ENCODE measurements at regions not wholly inside any gene's neighbourhood (a gene's known extent, or its start where the extent isn't known, plus 50 kb on each side); places are given as distances from the start of the nearest gene placed in this dataset.

DNA sequence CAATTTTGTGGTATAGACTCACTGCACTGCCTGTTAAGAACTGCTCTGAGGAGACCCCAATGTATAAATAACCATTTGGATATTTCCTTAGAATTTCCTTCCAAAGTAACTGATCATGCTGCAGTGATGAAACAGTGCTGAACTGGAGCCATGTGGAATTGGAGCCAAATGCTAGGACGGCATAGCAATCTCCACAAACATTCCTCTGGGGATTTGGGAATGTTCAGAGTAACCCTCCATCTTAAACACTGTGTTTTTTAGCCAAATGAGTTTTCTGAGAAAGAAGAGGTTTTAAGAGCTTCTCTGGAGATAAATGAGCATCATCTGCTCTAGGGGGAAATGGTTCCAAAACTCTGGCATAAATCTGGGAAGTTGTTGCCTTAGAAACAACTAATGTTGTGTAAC lies 98.2 kb downstream of the OLFM4 start:
- Histone ChIP-seq H3K9ac (ENCODE audit: low read length) (no peak overlapping the region), H3K36me3 (ENCODE audit: control insufficient read depth, insufficient read depth, low read length, severe bottlenecking) (no peaks in the 10 kb centered on the region), H3K4me1 (ENCODE audit: control insufficient read depth, insufficient read depth, low read length) (peaks cover 22% of the 10 kb centered on the region), H3K27me3 (replicated peaks; ENCODE audit: control insufficient read depth, insufficient read depth, low read length) (no peaks in the 10 kb centered on the region), H3K4me3 (ENCODE audit: low read length) (no peak overlapping the region), H3K9me3 (ENCODE audit: control insufficient read depth, low read length) (no peaks in the 10 kb centered on the region)
- peak; percentile 39 for DNase-seq (ENCODE audit: low read depth)

DNA sequence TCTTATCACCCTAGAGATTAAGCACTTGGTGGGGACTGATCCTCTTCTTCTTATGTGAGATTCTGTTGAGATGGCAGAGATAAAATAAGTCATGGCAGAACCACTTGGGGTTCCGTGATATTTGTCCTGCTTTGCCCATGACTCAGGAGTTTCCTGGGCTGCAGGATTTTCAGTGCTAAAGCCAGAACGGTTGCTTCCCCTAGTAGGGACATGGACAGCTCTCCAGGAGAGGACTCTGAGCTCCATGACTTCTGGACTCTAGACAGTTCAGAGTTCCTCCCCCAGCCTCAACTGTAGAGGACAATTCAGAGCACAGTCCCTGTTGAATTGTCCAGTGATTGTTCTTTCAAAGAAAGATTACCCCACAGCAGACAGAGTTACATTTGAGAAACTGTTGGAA lies 98.8 kb downstream of the OLFM4 start:
- no peaks in the 10 kb centered on the region for H3K9me3 ChIP-seq (ENCODE audit: control insufficient read depth, low read length)
- no peaks in the 10 kb centered on the region for H3K36me3 ChIP-seq (ENCODE audit: control insufficient read depth, insufficient read depth, low read length, severe bottlenecking)
- H3K9ac ChIP-seq (ENCODE audit: low read length) = no peak overlapping the region
- DNase-seq (ENCODE audit: low read depth) = no peak
- peak overlapping the region; percentile 7 for H3K4me3 ChIP-seq (ENCODE audit: low read length)
- H3K4me1 ChIP-seq (ENCODE audit: control insufficient read depth, insufficient read depth, low read length) = peaks cover 22% of the 10 kb centered on the region
- no peaks in the 10 kb centered on the region for H3K27me3 ChIP-seq (replicated peaks; ENCODE audit: control insufficient read depth, insufficient read depth, low read length)

DNA sequence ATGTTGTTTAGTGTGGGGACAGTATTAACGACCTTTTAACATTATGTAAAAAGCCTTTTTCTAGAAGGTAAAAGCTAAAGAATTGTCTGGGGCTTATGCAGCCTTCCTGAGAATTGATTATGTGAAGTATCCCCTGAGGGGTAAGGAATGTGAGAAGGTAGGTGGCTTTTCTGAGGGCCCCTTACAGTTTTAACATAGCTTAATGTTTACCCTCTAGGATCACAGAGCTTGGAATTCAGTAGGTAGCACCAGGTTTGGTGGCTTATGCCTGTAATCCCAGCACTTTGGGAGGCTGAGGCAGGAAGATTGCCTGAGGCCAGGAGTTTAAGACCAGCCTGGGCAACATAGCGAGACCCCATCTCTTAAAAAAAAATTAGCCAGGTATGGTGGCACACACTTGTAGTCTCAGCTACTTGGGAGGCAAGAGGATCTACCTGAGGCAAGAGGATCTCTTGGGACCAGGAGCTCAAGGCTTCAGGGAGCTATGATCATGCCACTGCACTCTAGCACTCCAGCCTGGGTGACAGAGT lies 101.3 kb downstream of the OLFM4 start:
- H3K36me3 ChIP-seq (ENCODE audit: control insufficient read depth, insufficient read depth, low read length, severe bottlenecking) = no peaks in the 10 kb centered on the region
- H3K4me1 ChIP-seq (ENCODE audit: control insufficient read depth, insufficient read depth, low read length) = peaks cover 22% of the 10 kb centered on the region
- no peaks in the 10 kb centered on the region for H3K27me3 ChIP-seq (replicated peaks; ENCODE audit: control insufficient read depth, insufficient read depth, low read length)
- H3K9me3 ChIP-seq (ENCODE audit: control insufficient read depth, low read length) = no peaks in the 10 kb centered on the region
- no peak overlapping the region for H3K4me3 ChIP-seq (ENCODE audit: low read length)
- no peak for DNase-seq (ENCODE audit: low read depth)
- H3K9ac ChIP-seq (ENCODE audit: low read length) = no peak overlapping the region

DNA sequence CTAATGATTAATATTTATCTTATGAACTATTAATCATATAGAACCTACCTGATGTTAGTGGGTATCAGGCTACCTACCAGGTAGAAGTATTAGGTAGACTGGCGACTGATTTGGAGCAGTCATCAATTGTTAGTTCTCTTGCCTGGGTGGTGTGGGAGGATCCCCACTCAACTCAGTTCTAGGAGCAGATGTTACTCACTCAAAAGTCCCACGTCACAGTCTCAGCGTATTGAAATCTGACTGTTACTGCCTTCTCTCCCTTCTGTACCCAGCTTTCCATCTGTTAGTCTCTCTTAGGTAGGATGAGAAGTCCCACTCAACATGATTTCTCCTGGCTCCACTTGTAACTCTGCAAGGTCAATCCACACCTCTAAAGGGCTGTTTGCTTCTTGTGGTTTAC lies 102.7 kb downstream of the OLFM4 start:
- Histone ChIP-seq H3K9ac (ENCODE audit: low read length) (no peak overlapping the region), H3K4me3 (ENCODE audit: low read length) (no peak overlapping the region), H3K9me3 (ENCODE audit: control insufficient read depth, low read length) (no peaks in the 10 kb centered on the region), H3K27me3 (replicated peaks; ENCODE audit: control insufficient read depth, insufficient read depth, low read length) (no peaks in the 10 kb centered on the region), H3K36me3 (ENCODE audit: control insufficient read depth, insufficient read depth, low read length, severe bottlenecking) (no peaks in the 10 kb centered on the region), H3K4me1 (ENCODE audit: control insufficient read depth, insufficient read depth, low read length) (peaks cover 19% of the 10 kb centered on the region)
- DNase-seq (ENCODE audit: low read depth) = no peak

DNA sequence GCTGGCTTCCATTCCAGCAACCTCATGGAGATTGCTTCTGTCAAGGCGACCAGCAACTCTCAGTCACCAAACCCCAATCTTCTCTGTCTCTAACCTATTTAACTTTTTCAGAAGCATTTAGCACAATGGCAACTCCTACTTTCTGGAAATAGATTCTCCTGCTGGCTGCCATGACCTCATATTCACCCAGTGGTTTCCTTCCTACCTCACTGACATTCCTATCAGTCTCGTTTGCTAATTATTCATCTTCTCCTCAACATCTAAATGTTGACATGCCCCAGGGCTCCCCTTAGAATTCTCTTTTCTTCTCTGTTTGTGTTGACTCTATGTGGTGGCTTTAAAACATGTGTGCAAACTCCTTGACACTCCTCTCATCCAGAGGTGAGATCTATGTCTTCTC lies 106.7 kb downstream of the OLFM4 start:
- no peak for DNase-seq (ENCODE audit: low read depth)
- Histone ChIP-seq H3K9me3 (ENCODE audit: control insufficient read depth, low read length) (no peaks in the 10 kb centered on the region), H3K4me1 (ENCODE audit: control insufficient read depth, insufficient read depth, low read length) (peaks cover 23% of the 10 kb centered on the region), H3K36me3 (ENCODE audit: control insufficient read depth, insufficient read depth, low read length, severe bottlenecking) (no peaks in the 10 kb centered on the region), H3K9ac (ENCODE audit: low read length) (no peak overlapping the region), H3K4me3 (ENCODE audit: low read length) (no peak overlapping the region), H3K27me3 (replicated peaks; ENCODE audit: control insufficient read depth, insufficient read depth, low read length) (no peaks in the 10 kb centered on the region)

DNA sequence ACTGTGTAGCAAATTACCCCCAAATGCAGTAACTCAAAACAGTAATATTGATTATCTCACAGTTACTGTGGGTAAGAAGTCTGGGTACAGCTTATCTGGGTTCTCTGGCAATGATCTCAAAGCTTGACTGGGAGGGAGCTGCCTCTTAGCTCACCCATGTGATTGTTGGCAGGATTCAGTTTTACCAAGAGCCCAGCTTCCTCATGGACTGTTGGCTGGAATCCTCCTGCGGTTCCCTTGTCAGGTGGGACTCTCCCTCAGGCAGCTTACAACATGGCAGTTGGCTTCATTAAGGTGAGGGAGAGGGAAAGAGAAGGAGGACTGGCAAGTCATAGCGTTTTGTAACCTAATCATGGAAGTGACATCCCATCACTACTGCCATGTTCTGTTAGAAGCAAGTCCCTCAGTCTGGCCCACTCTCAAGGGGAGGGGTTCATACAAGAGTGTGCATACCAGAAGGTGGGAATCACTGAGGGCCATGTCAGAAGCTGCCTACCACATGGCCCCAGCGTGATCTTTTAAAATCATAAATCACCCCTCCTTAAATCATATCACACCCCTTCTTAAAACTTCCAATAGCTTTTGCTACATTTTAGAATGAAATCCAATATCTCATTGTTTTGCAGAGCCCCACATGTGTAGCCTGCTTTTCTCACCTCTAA lies 108.1 kb downstream of the OLFM4 start:
- H3K4me3 ChIP-seq (ENCODE audit: low read length) = no peak overlapping the region
- no peaks in the 10 kb centered on the region for H3K9me3 ChIP-seq (ENCODE audit: control insufficient read depth, low read length)
- H3K4me1 ChIP-seq (ENCODE audit: control insufficient read depth, insufficient read depth, low read length) = peaks cover 23% of the 10 kb centered on the region
- H3K27me3 ChIP-seq (replicated peaks; ENCODE audit: control insufficient read depth, insufficient read depth, low read length) = no peaks in the 10 kb centered on the region
- H3K9ac ChIP-seq (ENCODE audit: low read length) = no peak overlapping the region
- no peak for DNase-seq (ENCODE audit: low read depth)
- no peaks in the 10 kb centered on the region for H3K36me3 ChIP-seq (ENCODE audit: control insufficient read depth, insufficient read depth, low read length, severe bottlenecking)

DNA sequence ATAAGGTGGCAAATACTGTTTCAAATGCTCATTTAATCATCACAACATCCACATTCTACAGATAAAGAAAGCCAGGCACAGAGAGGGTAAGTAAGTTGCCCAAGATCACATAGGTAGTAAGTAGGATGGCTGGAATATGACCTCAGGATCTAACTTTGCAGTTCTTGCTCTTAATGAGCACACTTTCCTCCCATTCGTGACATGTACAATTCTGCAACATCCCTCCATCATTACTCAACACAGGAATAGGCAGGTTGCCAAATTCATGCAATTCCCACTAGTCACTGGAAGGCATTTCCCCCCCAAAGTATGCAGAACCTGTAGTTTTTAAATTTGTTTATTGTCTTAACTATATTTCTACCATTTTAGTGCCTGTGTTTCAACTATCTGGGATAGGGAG lies 109.2 kb downstream of the OLFM4 start:
- H3K4me1 ChIP-seq (ENCODE audit: control insufficient read depth, insufficient read depth, low read length) = peaks cover 23% of the 10 kb centered on the region
- H3K9me3 ChIP-seq (ENCODE audit: control insufficient read depth, low read length) = no peaks in the 10 kb centered on the region
- DNase-seq (ENCODE audit: low read depth) = peak; percentile 73
- H3K36me3 ChIP-seq (ENCODE audit: control insufficient read depth, insufficient read depth, low read length, severe bottlenecking) = no peaks in the 10 kb centered on the region
- peak overlapping the region; percentile 56 for H3K9ac ChIP-seq (ENCODE audit: low read length)
- H3K4me3 ChIP-seq (ENCODE audit: low read length) = peak overlapping the region; percentile 78
- no peaks in the 10 kb centered on the region for H3K27me3 ChIP-seq (replicated peaks; ENCODE audit: control insufficient read depth, insufficient read depth, low read length)

DNA sequence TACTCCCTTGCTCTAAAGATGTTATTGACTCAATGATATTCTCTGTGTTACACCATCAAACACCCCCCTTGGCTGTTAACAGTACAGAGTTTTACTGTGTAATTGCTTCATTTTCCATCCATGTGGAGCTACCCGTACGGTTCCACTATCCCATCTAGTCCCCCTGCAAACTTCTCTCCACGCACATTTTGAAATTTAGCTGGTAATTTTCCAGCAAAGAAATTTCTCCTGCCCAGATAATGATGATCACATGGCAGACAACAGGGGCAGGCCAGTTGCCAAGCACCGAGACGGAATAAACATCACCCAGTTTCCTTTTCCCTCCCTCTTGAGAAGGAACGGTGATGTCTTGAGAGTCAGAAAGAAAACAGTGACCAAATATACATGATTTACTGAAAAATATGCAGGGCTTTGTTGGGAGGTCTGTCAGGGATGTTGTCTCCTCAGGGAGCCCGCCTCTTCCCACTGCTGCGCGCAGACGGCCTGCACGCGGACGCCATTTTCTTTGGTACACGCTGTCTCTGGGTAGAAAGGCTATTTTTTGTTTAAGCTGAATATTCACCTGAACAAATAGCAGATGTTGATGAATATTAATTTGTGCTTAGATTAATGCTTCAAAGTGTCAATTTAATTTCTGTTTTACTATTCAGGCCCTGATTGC lies 109.9 kb downstream of the OLFM4 start:
- Histone ChIP-seq H3K4me1 (ENCODE audit: control insufficient read depth, insufficient read depth, low read length) (peaks cover 23% of the 10 kb centered on the region), H3K9me3 (ENCODE audit: control insufficient read depth, low read length) (no peaks in the 10 kb centered on the region), H3K4me3 (ENCODE audit: low read length) (peak overlapping the region; percentile 78), H3K27me3 (replicated peaks; ENCODE audit: control insufficient read depth, insufficient read depth, low read length) (no peaks in the 10 kb centered on the region), H3K36me3 (ENCODE audit: control insufficient read depth, insufficient read depth, low read length, severe bottlenecking) (no peaks in the 10 kb centered on the region), H3K9ac (ENCODE audit: low read length) (peak overlapping the region; percentile 56)
- DNase-seq (ENCODE audit: low read depth) = peak; percentile 53

DNA sequence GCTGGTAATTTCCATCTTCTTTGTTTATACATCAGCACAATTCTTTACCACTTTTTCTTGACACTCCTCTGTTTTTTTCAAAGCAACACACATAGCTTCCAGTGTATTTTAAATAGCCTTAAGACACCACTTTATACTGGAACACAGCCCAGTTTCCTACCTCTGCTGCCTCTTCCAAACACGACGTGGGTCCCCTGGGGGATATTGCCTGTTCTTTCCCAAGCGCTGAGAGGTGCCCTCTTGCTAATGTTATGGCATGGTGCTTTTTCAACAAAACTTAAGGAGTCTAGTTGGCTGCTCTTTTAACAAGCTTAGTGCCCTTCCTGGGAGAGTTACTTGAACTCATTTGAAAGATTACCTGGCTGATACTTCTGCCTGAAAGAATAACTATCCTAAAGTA lies 112.7 kb downstream of the OLFM4 start:
- Histone ChIP-seq H3K27me3 (replicated peaks; ENCODE audit: control insufficient read depth, insufficient read depth, low read length) (no peaks in the 10 kb centered on the region), H3K9me3 (ENCODE audit: control insufficient read depth, low read length) (no peaks in the 10 kb centered on the region), H3K4me3 (ENCODE audit: low read length) (no peak overlapping the region), H3K36me3 (ENCODE audit: control insufficient read depth, insufficient read depth, low read length, severe bottlenecking) (no peaks in the 10 kb centered on the region), H3K4me1 (ENCODE audit: control insufficient read depth, insufficient read depth, low read length) (peaks cover 23% of the 10 kb centered on the region), H3K9ac (ENCODE audit: low read length) (no peak overlapping the region)
- no peak for DNase-seq (ENCODE audit: low read depth)

DNA sequence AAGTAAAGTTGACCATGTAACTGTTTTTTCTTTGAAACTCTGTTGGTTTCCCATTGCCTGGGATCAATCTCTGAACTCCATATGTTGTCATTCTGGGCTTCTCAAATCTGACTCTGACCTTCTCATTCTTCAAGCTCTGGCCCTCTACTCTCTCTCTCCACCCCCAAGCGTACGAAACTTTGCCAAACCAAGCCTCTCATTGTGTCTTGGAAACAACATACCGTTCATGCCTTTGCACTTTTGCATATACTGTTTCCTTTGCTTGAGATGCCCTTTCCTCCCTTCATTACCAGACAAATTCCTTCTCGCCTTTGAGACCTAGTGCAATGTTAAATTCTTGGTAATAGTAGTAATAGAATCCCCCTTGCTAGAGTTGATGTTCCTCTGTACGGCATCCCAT lies 113.7 kb downstream of the OLFM4 start:
- Histone ChIP-seq H3K36me3 (ENCODE audit: control insufficient read depth, insufficient read depth, low read length, severe bottlenecking) (no peaks in the 10 kb centered on the region), H3K4me3 (ENCODE audit: low read length) (no peak overlapping the region), H3K9me3 (ENCODE audit: control insufficient read depth, low read length) (no peaks in the 10 kb centered on the region), H3K27me3 (replicated peaks; ENCODE audit: control insufficient read depth, insufficient read depth, low read length) (no peaks in the 10 kb centered on the region), H3K4me1 (ENCODE audit: control insufficient read depth, insufficient read depth, low read length) (peaks cover 18% of the 10 kb centered on the region), H3K9ac (ENCODE audit: low read length) (no peak overlapping the region)
- peak; percentile 47 for DNase-seq (ENCODE audit: low read depth)

DNA sequence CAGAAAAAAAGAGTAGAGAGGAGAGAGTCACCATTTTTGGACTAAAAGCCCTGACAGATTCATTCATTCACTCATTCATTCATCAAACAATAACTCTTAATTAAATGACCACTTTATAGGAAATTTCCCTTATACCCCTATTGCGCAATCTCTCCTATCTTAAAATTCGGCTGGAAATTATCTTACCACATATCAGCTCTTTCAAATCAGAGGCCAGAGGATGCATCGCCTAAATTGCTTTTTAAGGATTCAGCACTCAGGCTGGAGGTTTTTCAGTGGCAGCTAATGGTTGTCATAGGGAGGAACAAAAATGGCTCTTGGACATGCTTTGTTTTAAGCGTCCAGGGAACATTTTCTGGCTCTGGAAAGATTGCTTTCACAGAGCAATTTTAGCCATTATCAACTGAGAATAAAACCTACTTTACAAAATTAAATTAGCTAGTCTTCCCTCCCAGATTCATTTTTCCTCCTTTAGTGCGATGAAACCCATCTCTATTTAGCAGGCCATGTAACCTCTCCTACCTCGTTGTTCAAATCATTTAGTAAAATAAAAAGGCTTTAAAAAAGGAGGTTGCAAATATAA lies 115.2 kb downstream of the OLFM4 start:
- no peak overlapping the region for H3K4me3 ChIP-seq (ENCODE audit: low read length)
- DNase-seq (ENCODE audit: low read depth) = no peak
- peaks cover 3% of the 10 kb centered on the region for H3K4me1 ChIP-seq (ENCODE audit: control insufficient read depth, insufficient read depth, low read length)
- no peaks in the 10 kb centered on the region for H3K27me3 ChIP-seq (replicated peaks; ENCODE audit: control insufficient read depth, insufficient read depth, low read length)
- H3K9me3 ChIP-seq (ENCODE audit: control insufficient read depth, low read length) = no peaks in the 10 kb centered on the region
- no peak overlapping the region for H3K9ac ChIP-seq (ENCODE audit: low read length)
- no peaks in the 10 kb centered on the region for H3K36me3 ChIP-seq (ENCODE audit: control insufficient read depth, insufficient read depth, low read length, severe bottlenecking)

All from adipocyte (in vitro differentiated cells).